ENCODE measurements at regions not wholly inside any gene's neighbourhood (a gene's known extent, or its start where the extent isn't known, plus 50 kb on each side); places are given as distances from the start of the nearest gene placed in this dataset.

DNA sequence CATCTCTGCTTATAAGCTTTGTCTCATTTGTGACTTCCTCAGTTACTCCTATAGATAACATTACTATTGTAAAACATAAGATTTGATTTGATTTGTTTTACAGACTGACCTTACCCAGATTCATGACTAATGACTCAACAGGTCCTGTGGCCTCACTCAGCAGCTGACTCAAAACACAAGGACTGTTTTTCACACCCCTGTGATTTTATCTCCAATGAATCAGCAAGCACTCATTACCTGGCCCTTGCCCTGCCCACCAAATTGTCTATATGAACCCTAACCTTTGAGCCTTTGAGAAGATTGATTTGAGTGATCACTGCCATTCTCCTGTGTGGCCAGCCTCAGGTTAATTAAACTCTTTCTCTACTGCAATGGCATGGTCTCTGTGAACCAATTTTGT lies 1064.6 kb upstream of the LRRTM3 start:
- H3K4me3 Mint-ChIP-seq = no peak overlapping the region
- H3K36me3 Mint-ChIP-seq (ENCODE audit: low read depth) = no peaks in the 10 kb centered on the region
- H3K27me3 Mint-ChIP-seq (ENCODE audit: low read depth, poor library complexity) = no peaks in the 10 kb centered on the region
- DNase-seq = no peak
- H3K4me1 Mint-ChIP-seq = peaks cover 7% of the 10 kb centered on the region
- H3K9me3 Mint-ChIP-seq = no peaks in the 10 kb centered on the region
- TF ChIP-seq, protein P1, sequence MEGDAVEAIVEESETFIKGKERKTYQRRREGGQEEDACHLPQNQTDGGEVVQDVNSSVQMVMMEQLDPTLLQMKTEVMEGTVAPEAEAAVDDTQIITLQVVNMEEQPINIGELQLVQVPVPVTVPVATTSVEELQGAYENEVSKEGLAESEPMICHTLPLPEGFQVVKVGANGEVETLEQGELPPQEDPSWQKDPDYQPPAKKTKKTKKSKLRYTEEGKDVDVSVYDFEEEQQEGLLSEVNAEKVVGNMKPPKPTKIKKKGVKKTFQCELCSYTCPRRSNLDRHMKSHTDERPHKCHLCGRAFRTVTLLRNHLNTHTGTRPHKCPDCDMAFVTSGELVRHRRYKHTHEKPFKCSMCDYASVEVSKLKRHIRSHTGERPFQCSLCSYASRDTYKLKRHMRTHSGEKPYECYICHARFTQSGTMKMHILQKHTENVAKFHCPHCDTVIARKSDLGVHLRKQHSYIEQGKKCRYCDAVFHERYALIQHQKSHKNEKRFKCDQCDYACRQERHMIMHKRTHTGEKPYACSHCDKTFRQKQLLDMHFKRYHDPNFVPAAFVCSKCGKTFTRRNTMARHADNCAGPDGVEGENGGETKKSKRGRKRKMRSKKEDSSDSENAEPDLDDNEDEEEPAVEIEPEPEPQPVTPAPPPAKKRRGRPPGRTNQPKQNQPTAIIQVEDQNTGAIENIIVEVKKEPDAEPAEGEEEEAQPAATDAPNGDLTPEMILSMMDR (IDR thresholded peaks at IDR 0.05) = no peak
- no peak overlapping the region for H3K27ac Mint-ChIP-seq
